NCI-H1105 (cell line): ENCODE measurements at regions not wholly inside any gene's neighbourhood (a gene's known extent, or its start where the extent isn't known, plus 50 kb on each side); places are given as distances from the start of the nearest gene placed in this dataset.
"Not testable (repeated sequence)": the region's sequence is repeated elsewhere in the genome, so short reads cannot be mapped to it uniquely, and the experiment has no call there.

Experiments used
- DNase-seq: peaks from one replicate; lab custom pipeline; 2025; lab: John Stamatoyannopoulos, UW

DNA sequence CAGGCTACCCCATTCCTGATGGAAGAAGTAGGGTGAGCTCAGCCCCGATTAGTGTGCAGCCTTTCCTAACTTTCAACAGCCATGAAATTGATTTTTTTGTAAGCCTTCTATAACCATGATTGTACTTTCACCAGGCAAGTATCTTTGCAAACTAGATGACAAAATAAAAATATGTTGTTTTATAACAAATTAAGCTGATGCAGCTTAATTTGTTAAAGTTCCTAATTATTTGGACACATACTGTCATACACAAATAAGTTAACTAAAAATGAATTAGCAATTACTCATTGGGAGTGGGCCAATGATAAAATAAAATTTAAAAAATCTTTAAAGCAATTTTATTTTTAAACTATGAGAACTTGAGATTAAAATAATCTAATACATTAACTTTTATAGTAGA, 113.1 kb upstream of the FANCL start:
- DNase-seq: no peak

DNA sequence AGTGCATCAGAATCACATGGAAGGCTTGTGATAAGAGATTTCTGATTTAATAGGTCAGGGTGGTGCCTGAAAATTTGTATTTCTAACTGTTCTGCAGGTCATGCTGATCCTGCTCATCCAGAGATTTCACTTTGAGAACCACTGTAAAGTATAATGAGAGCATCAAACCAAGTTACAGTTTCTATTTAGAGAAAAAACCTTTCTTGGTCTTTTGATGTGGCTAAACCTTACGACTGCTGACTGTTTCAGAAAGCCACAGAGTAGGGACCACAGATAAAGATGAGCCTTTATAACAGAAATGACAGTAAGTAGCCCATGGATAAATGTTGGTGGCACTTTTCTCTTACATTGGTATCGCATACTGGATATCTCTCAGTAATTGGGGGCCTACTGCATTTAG, 109.4 kb upstream of the FANCL start:
- DNase-seq: no peak

DNA sequence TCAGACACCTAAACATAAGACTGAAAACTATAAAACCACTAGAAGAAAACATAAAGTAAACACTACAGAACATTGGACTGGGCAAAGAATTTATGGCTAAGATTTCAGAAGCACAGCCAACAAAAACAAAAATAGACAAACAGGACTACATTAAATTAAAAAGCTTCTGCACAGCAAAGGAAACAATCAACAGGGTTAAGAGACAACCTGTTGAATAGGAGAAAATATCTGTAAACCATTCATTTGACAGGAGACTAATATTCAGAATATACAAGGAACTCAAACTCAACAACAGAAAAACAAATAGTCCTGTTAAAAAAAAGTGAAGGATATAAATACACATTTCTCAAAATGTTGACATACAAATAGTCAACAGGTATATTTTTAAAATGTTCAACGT, 106.7 kb upstream of the FANCL start:
- no peak for DNase-seq

DNA sequence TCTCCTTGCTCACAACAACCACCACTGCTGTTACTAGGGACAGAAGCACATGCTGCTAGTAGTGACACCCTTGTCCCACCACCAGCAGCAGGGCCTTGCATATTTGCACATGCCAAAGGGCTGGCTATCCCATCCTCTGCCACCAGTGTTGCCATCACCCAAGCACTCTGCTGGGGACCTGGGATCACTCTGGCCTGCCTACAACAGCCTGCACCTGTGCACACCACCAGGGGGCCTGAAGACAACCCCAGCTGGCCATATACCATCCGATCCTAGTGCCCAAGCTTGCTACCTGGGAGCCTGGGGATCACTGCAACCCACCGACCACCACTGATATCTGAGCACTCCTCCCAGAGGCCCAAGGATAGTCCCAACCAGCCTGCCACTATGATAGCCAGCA, 99.9 kb upstream of the FANCL start:
- DNase-seq: no peak

DNA sequence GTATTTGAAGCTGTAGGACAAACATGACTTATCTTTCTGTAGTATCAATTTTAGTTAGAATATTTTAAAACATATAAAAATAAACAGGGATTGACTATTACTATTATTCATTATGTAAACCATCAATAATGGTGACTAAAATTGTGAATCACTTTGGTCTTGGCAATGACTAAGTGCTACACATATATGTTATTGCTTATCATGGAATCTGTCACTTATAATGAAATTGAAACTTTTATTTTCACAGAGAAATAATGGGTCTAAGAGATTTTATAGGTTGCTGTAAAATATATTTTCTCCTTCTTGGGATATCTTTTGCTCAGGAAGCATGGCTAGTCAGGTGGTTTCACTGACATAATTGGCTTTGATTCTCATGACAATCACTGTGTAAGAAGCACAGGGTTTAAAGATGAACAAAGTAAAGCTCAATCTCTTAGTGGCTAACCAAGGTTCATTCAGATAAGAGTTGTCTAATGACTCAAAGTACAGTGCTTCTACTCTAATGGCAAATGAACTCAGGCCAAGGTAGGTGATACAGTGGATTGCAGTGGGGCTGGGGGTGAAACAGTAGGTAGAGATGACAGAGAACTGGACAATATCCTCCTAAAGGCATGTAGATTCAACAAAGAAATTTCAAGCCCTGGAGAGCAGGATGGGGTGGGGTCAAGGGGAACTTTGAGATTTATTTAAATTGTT, 98.6 kb upstream of the FANCL start:
- no peak for DNase-seq

DNA sequence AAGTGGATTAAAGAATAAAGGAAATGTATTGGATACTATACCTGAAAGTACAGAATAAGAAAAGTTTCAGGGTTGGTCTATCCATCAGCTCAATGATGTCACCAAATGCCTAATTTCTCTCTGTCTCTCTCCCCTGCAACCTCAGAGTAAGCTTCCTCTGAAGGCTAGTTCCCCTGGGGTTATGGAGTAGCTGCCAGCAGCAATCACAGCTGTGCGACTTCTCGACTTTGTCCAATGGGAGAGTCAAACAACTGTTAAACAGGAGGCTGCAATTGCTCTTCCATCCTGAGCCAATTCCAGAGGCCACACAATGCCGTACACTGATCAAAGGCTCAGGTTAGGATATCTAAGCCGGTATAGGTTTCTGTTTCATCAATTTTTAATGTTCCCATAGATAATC, 95.3 kb upstream of the FANCL start:
- no peak for DNase-seq

DNA sequence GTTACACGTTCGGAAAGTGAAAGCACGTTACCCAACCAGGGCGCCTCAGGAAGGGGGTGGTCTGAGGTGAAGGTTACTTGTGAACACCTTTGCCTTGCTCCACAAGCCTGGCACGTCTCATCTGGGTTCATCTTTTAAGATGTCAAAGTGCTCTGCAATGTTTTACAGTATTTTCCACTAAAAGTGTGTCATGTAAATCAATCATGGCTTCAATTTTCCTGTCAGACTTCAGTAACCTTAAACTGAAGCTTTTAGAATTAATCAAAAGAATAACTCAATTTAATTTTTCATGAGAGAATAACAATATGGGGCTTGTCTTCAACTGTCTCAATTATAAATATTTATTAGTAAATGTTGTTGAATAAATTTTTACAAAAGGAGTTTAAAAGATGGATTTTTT, 93.3 kb upstream of the FANCL start:
- DNase-seq: no peak

DNA sequence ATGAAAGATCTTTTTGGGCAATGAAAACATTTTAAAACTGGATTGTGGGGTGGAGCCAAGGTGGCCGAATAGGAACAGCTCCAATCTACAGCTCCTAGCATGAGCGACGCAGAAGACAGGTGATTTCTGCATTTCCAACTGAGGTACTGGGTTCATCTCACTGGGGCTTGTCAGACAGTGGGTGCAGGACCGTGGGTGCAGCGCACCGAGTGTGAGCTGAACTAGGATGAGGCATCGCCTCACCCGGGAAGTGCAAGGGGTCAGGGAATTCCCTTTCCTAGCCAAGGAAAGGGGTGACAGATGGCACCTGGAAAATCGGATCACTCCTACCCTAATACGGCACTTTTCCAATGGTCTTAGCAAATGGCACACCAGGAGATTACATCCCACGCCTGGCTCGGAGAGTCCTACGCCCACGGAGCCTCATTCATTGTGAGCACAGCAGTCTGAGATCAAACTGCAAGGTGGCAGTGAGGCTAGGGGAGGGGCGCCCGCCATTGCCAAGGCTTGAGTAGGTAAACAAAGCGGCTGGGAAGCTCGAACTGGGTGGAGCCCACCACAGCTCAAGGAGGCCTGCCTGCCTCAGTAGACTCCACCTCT, 84.3 kb upstream of the FANCL start:
- DNase-seq: not testable (repeated sequence)

DNA sequence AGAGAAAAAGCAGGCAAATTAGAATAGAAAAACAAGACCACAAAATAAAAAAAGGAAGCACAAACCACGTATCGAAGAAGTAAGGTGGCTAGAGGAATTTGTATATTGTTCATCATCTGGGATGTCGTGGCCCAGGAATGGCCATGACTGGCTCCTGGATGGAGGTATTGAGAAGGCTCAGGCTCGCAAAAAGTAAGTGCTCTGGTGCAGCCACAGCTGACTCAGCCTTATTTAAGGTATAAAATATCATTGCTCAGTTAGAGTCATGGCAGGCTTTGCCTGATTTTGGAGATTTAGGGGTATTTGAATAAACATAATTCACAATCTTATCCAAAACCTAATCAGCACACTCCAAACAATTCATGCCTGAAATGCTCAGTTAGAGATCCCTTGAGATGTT, 78.4 kb upstream of the FANCL start:
- DNase-seq: no peak

DNA sequence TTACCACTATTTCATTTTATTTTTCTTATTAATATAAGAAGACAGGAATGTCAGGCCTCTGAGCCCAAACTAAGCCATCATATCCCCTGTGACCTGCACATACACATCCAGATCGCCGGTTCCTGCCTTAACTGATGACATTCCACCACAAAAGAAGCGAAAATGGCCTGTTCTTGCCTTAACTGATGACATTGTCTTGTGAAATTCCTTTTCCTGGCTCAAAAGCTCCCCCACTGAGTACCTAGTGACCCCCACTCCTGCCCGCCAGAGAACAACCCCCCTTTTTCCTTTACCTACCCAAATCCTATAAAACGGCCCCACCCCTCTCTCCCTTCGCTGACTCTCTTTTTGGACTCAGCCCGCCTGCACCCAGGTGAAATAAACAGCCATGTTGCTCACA, 77.8 kb upstream of the FANCL start:
- DNase-seq: not testable (repeated sequence)

DNA sequence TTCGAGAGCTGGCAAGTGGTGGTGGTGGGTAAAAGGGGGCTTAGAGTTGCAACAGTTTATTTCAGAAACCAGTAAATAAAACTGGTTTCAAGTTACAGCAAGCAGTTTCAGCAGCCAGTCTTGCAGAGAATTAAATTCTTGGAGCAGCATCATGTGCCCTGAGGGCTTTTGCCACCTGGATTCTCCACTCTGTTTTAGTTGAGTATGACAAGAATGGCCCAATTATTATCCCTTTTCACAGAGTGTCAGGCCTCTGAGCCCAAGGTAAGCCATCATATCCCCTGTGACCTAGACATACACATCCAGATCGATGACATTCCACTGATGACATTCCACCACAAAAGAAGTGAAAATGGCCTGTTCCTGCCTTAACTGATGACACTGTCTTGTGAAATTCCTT, 72.8 kb upstream of the FANCL start:
- no peak for DNase-seq

DNA sequence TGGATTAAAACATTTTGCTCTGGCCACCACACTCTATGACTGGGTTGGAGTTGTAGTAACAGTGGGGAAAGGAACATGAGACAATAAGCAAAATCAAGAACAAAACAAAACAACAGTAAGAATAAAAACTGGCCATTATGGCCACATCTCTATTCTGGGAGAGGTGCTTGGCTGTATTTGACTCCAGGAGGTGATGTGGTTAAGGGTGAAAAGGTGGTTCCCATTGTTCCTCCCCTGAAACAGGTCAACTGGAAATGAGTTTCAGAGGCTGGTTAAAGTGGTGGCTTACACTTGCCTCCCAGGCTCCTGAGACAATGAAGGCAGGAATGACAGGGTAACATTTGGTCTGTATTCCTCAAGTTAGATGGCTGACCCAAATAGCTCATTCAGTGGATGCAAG, 67.3 kb upstream of the FANCL start:
- no peak for DNase-seq

DNA sequence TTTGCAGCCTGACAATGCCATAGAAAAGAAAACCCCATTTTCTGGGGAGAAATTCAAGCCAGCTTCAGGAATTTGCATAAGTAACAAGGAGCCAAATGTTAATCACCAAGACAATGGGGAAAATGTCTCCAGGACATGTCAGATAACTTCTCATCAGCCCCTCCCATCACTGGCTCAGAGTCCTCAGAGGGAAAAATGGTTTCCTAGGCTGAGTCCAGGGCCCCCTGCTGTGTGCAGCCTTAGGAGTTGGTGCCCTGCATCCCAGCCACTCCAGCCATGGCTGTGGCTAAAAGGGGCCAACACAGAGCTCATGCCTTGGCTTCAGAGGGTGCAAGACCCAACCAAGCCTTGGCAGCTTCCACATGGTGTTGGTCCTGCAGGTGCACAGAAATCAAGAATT, 63.7 kb upstream of the FANCL start:
- DNase-seq: no peak

DNA sequence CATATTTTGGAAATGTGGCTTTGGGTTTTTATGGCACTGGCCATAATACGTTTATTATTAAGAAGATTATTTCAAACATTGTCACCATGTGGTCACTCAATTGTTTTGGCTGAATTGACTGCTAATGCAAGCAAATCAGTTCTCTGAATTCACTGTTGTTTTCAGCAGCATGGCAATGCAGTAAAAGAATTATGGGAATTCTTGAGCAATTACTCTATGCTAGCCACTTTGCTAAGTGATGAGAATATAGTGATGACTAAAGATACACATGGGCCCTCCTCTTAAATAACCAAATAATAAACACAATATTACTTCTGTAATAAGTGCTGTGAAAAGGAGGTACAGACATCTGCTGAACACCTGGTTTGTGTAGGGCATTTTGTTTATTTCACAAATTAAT, 58.0 kb upstream of the FANCL start:
- DNase-seq: no peak

DNA sequence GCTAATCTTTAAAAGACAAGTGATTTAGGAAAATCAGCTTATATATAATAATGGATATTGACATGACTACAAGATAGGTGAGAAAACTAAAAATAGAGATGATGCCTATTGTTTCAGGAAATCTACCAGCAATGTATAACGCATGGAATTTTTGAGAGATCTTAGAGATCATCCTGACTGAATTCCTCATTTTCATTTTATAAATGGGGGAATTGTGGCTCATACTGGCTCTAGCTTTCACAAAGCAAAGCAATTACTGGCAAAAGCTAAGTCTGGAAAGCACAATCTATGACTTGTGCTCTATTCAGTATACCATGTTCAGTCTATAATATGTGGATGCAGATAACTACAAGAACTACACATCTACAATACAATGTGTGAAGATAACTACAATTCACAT, 51.9 kb upstream of the FANCL start:
- no peak for DNase-seq

DNA sequence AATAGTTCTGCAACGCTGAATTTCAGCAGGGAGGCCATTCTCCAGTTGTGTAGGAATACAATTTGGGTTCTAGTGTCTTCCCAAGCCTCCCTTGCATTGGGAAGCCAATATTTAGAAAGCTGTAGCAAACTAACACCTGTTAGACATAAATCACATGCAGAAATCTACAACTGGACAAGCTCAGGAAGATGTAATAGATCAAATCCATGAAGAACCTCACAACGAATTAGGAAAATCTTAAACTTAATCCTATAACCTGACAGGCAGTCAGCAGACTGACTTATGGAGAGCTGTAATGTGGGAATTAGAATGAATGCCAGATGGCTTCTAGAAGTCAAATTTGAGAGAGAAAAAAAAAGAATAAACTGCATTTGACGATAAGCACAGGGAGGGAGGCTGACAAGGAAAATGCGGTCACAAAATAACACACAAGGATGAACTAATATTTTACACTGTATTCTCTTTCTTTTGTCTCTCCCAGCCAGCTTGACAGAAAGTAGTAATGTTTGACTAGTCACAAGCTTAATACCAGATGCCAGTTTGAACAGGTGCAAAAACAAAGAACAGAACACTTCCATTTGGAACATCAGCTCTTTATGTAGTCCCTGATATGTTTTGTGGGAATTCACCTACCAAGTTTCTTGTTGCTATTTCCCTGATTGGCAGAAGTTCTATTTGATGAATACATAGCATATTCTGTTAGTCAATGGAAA, 50.8 kb upstream of the FANCL start:
- peak; percentile 9 for DNase-seq
